Progenitor cell of endocrine pancreas (in vitro differentiated cells): ENCODE measurements at regions not wholly inside any gene's neighbourhood (a gene's known extent, or its start where the extent isn't known, plus 50 kb on each side); places are given as distances from the start of the nearest gene placed in this dataset.

Experiments
- DNase-seq: peaks from one replicate; pipeline ENCODE4 v3.0.0; 2021; ENCODE audit warnings: low spot score; ENCODE audit not compliant: unreplicated experiment
- H3K27ac Mint-ChIP-seq: 2 replicates; pipeline ENCODE4 v1.8.0; 2021; ENCODE audit warnings: mild to moderate bottlenecking, moderate library complexity, mixed read lengths
- H3K27me3 Mint-ChIP-seq: 2 replicates; pipeline ENCODE4 v1.8.0; 2021; ENCODE audit warnings: mixed read lengths
- H3K36me3 Mint-ChIP-seq: 2 replicates; pipeline ENCODE4 v1.8.0; 2022; ENCODE audit warnings: mixed read lengths; ENCODE audit not compliant: insufficient read depth
- H3K4me1 Mint-ChIP-seq: 2 replicates; pipeline ENCODE4 v1.8.0; 2021; ENCODE audit warnings: low read depth, mixed read lengths
- H3K4me3 Mint-ChIP-seq: 2 replicates; pipeline ENCODE4 v1.8.0; 2021; ENCODE audit warnings: low read depth, mild to moderate bottlenecking, moderate library complexity, mixed read lengths
- H3K9me3 Mint-ChIP-seq: 2 replicates; pipeline ENCODE4 v1.8.0; 2021; ENCODE audit warnings: low read depth, mixed read lengths
- CTCF ChIP-seq: fragments of 200-600 bp; sonication (generic); IDR thresholded peaks from one replicate; pipeline ENCODE4 v1.5.0; 2021; ENCODE audit warnings: antibody characterized with exemption, mild to moderate bottlenecking; ENCODE audit not compliant: unreplicated experiment

- Mint-ChIP-seq H3K27me3 (no peaks in the 10 kb centered on the region), H3K27ac (no peak overlapping the region), H3K9me3 (peaks cover 4% of the 10 kb centered on the region), H3K4me1 (peaks cover 19% of the 10 kb centered on the region), H3K4me3 (no peak overlapping the region), H3K36me3 (no peaks in the 10 kb centered on the region)
- TF ChIP-seq CTCF = no peak
- no peak for DNase-seq
Measured at GRCh38 chr5:57417320-57417719, 65.3 kb downstream of the ACTBL2 start.

- Mint-ChIP-seq H3K27ac (peak overlapping the region; percentile 21), H3K36me3 (no peaks in the 10 kb centered on the region), H3K4me1 (peaks cover 19% of the 10 kb centered on the region), H3K27me3 (no peaks in the 10 kb centered on the region), H3K9me3 (no peaks in the 10 kb centered on the region), H3K4me3 (no peak overlapping the region)
- DNase-seq = no peak
- TF ChIP-seq CTCF = no peak
Measured at GRCh38 chr5:57416278-57416994, 66.2 kb downstream of the ACTBL2 start.

GRCh38 chr5:57414857-57415256 lies 67.8 kb downstream of the ACTBL2 start:
- H3K27me3 Mint-ChIP-seq = no peaks in the 10 kb centered on the region
- H3K4me1 Mint-ChIP-seq = peaks cover 19% of the 10 kb centered on the region
- H3K36me3 Mint-ChIP-seq = no peaks in the 10 kb centered on the region
- H3K4me3 Mint-ChIP-seq = no peak overlapping the region
- H3K9me3 Mint-ChIP-seq = no peaks in the 10 kb centered on the region
- no peak for TF ChIP-seq CTCF
- no peak overlapping the region for H3K27ac Mint-ChIP-seq
- DNase-seq = no peak

GRCh38 chr5:57414191-57414590 lies 68.4 kb downstream of the ACTBL2 start:
- H3K4me1 Mint-ChIP-seq = peaks cover 19% of the 10 kb centered on the region
- TF ChIP-seq CTCF = no peak
- H3K9me3 Mint-ChIP-seq = no peaks in the 10 kb centered on the region
- no peaks in the 10 kb centered on the region for H3K36me3 Mint-ChIP-seq
- H3K27ac Mint-ChIP-seq = no peak overlapping the region
- no peak for DNase-seq
- no peaks in the 10 kb centered on the region for H3K27me3 Mint-ChIP-seq
- no peak overlapping the region for H3K4me3 Mint-ChIP-seq

GRCh38 chr5:57413145-57413544 lies 69.5 kb downstream of the ACTBL2 start:
- Mint-ChIP-seq H3K36me3 (no peaks in the 10 kb centered on the region), H3K9me3 (no peaks in the 10 kb centered on the region), H3K27ac (no peak overlapping the region), H3K27me3 (no peaks in the 10 kb centered on the region), H3K4me3 (no peak overlapping the region), H3K4me1 (peaks cover 19% of the 10 kb centered on the region)
- TF ChIP-seq CTCF = no peak
- DNase-seq = no peak
